HepG2 (cell line): ENCODE measurements at regions not wholly inside any gene's neighbourhood (a gene's known extent, or its start where the extent isn't known, plus 50 kb on each side); places are given as distances from the start of the nearest gene placed in this dataset.

ENCODE experiments used
- ATAC-seq: fragments of 200-7000 bp; cut with Tn5 transposase; 3 replicates; pipeline ENCODE4 v1.9.1; 2020; ENCODE audit warnings: mild to moderate bottlenecking, moderate library complexity
- BruUV-seq: library from RNA; stranded (reverse); fragments of 400-500 nt; replicated peaks from 2 replicates; lab custom pipeline; 2021; lab: Mats Ljungman, UMichigan
- CTCF ChIA-PET: fragments of 300-600 bp; formaldehyde crosslinking; extraction: SDS; loops from one replicate; lab custom pipeline; 2021; ENCODE audit warnings: low total read pairs, inconsistent platforms, low intra/inter-chr PET ratio; lab: Yijun Ruan, JAX
- POLR2A ChIA-PET: fragments of 350-600 bp; sonication (Branson Sonifier 250); formaldehyde crosslinking; loops from one replicate; lab custom pipeline; 2020; ENCODE audit warnings: antibody characterized with exemption, inconsistent platforms; lab: Yijun Ruan, JAX
- DNase-seq: peaks from one replicate; pipeline ENCODE4 v3.0.0-alpha.2; 2015; ENCODE audit warnings: low spot score
- FAIRE-seq: peaks from 3 replicates; lab custom pipeline; 2011; peaks lifted over from hg19 to GRCh38; lab: Jason Lieb, UNC
- H2AFZ ChIP-seq: one replicate; pipeline ENCODE4 v1.6.1; 2011; ENCODE audit warnings: low read length, inconsistent platforms
- H3K27ac ChIP-seq: fragments of 300-600 bp; 3 replicates; pipeline ENCODE4 v1.8.0; 2011; ENCODE audit warnings: mixed run types, mild to moderate bottlenecking, mixed read lengths, low read length, inconsistent platforms; ENCODE audit not compliant: insufficient read depth; ENCODE audit errors: extremely low read length
- H3K27me3 ChIP-seq, 2 experiments: fragments of 200-600 bp in 1 of 2; 2 replicates in 1 of 2; 3 replicates in 1 of 2; pipeline versions ENCODE4 v1.6.0 to v1.8.0; 2011; ENCODE audit warnings: low read length in 2 of 2, mild to moderate bottlenecking in 2 of 2, moderate library complexity in 2 of 2, inconsistent platforms in 1 of 2; ENCODE audit not compliant: insufficient read depth in 2 of 2, control insufficient read depth in 1 of 2
- H3K36me3 ChIP-seq, 2 experiments: fragments of 200-600 bp in 1 of 2; replicated peaks in 1 of 2; 2 replicates in 1 of 2; 3 replicates in 1 of 2; pipeline versions ENCODE4 v1.5.1 to v1.8.0; 2011; ENCODE audit warnings: low read length in 2 of 2, inconsistent platforms in 1 of 2; ENCODE audit not compliant: insufficient read depth in 2 of 2, control insufficient read depth in 1 of 2
- H3K4me1 ChIP-seq: 2 replicates; pipeline ENCODE4 v1.5.1; 2012; ENCODE audit warnings: low read length, inconsistent platforms; ENCODE audit not compliant: insufficient read depth
- H3K4me2 ChIP-seq: 2 replicates; pipeline ENCODE4 v1.6.0; 2011; ENCODE audit warnings: low read depth, low read length, inconsistent platforms
- H3K4me3 ChIP-seq, 3 experiments: fragments of 200-600 bp in 1 of 3; sonication (generic), shearing (Covaris generic) in 1 of 3; replicated peaks in 1 of 3; 2 replicates each; pipeline ENCODE4 v1.5.1; 2011 to 2016; ENCODE audit warnings: low read length in 3 of 3, inconsistent platforms in 2 of 3, low read depth in 2 of 3, mild to moderate bottlenecking in 2 of 3, control low read depth in 1 of 3, mixed read lengths in 1 of 3; ENCODE audit not compliant: insufficient read depth in 1 of 3
- H3K79me2 ChIP-seq: one replicate; pipeline ENCODE4 v1.6.1; 2011; ENCODE audit warnings: low read length, inconsistent platforms; ENCODE audit not compliant: insufficient read depth
- H3K9ac ChIP-seq: 2 replicates; pipeline ENCODE4 v1.6.0; 2011; ENCODE audit warnings: mild to moderate bottlenecking, low read depth, low read length, inconsistent platforms; ENCODE audit not compliant: insufficient read depth
- H3K9me3 ChIP-seq: 2 replicates; pipeline ENCODE4 v1.5.1; 2012; ENCODE audit warnings: mild to moderate bottlenecking, low read length
- H4K20me1 ChIP-seq: 2 replicates; pipeline ENCODE4 v1.6.0; 2011; ENCODE audit warnings: inconsistent platforms, mild to moderate bottlenecking, low read length, moderate library complexity; ENCODE audit not compliant: insufficient read depth
- CEBPB ChIP-seq: IDR thresholded peaks from 2 replicates; pipeline ENCODE4 v1.6.1; 2011; ENCODE audit warnings: low read depth, low read length, improper control_type of control experiment, borderline replicate concordance
- SRY ChIP-seq: sonication (generic); formaldehyde crosslinking; IDR thresholded peaks from 2 replicates; pipeline ENCODE4 v1.8.0; 2022; ENCODE audit warnings: mild to moderate bottlenecking, missing genetic modification reagents
- ZC3H13 ChIP-seq: sonication (generic); formaldehyde crosslinking; IDR thresholded peaks from 2 replicates; pipeline ENCODE4 v1.8.1; 2023; ENCODE audit warnings: mild to moderate bottlenecking, missing genetic modification reagents, moderate library complexity
- ZNF644 ChIP-seq: IDR thresholded peaks from 2 replicates; pipeline ENCODE4 v1.6.1; 2016; ENCODE audit warnings: low read depth
- WGBS: methylation state at CpG from one replicate; pipeline ENCODE4 v1.1.6; 2017; ENCODE audit warnings: low lambda C conversion rate; 5-methylcytosine and 5-hydroxymethylcytosine counted together
- in situ Hi-C: cut with HindIII; loops from 2 replicates; pipeline ENCODE4 v1.10.0; 2017; ENCODE audit warnings: low pct_unique_long_range_greater_than_20kb; ENCODE audit not compliant: extremely low pct_ligation_motif_present
- intact Hi-C: fragments of 100-400 bp; cut with micrococcal nuclease; formaldehyde crosslinking; loops from one replicate; pipeline ENCODE4 v1.10.0; 2022; ENCODE audit not compliant: unreplicated experiment
- TF ChIP-seq, protein P1 (sequence below): sonication (generic); formaldehyde crosslinking; IDR thresholded peaks from 2 replicates; pipeline ENCODE4 v1.5.0; 2020; ENCODE audit warnings: missing genetic modification reagents

DNA sequence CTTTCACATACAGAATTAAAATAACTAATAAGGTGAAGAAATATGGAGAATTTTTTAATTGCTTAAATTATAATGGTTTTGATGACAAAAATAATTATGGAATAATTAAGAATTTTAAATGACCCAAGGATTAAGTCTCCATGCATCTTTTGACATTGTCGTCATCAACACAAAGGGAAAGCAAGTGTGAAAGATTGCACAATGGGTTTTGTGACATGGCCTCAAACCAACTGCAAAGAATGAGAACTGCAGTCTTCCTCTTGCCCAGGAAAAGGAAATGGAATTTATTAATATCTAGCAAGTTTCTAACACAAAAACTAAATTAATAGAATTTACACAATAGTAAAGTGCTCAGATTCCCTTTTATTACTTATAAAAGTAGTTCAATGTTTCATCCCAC is 329.1 kb upstream of the PKDCC start:
- 19% methylated on average over 1 of the region's 1 CpG for WGBS
- in situ Hi-C loops = no loop called here
- CTCF ChIA-PET = no interaction called here

DNA sequence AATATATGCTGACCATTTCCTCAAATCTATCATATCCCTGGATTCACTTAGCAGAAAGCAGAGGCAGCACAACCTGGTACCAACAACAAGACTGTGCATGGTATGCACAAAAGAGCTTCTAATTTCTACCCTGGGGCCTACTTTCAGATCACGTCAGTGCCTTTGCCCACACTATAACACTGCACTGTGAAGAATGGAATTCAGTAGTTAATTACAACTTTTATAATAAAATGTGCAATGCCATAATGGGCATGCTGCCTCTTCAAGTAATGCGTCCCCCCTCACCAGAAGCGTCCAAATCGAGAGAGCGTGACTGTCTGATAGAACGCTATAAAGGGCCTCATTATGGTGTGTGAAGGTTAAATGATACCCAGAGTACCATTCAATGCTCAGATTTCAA is 328.1 kb upstream of the PKDCC start:
- no peaks in the 10 kb centered on the region for H3K36me3 ChIP-seq
- H3K9ac ChIP-seq = no peak overlapping the region
- TF ChIP-seq, protein P1, sequence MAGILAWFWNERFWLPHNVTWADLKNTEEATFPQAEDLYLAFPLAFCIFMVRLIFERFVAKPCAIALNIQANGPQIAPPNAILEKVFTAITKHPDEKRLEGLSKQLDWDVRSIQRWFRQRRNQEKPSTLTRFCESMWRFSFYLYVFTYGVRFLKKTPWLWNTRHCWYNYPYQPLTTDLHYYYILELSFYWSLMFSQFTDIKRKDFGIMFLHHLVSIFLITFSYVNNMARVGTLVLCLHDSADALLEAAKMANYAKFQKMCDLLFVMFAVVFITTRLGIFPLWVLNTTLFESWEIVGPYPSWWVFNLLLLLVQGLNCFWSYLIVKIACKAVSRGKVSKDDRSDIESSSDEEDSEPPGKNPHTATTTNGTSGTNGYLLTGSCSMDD (CRISPR knock-in tag) = no peak
- TF ChIP-seq SRY (CRISPR knock-in tag) (no peak), ZNF644 (no peak)
- TF ChIP-seq, all 625 proteins: peak for 0
- no peak for FAIRE-seq
- H3K27ac ChIP-seq = no peak overlapping the region
- in situ Hi-C loops (no loop called here), intact Hi-C loops (no loop called here)
- H3K4me2 ChIP-seq = no peak overlapping the region
- H2AFZ ChIP-seq = no peak overlapping the region
- H3K27me3 ChIP-seq = 0 out of 5 replicates have a peak, but pooled peaks cover 0 to 2% of the 10 kb centered on the region in 2 experiments
- DNase-seq = no peak
- H4K20me1 ChIP-seq = no peaks in the 10 kb centered on the region
- BruUV-seq = no TSS peak
- ChIA-PET CTCF (no interaction called here), POLR2A (no interaction called here)
- no peaks in the 10 kb centered on the region for H3K9me3 ChIP-seq
- H3K79me2 ChIP-seq = no peaks in the 10 kb centered on the region
- peaks cover 8% of the 10 kb centered on the region; the same call in 1 of the 2 replicates for H3K4me1 ChIP-seq
- H3K4me3 ChIP-seq = no peak overlapping the region
- 77% methylated on average over 6 of the region's 6 CpGs for WGBS
- no peak for ATAC-seq

More for the DNA sequence above, 329.1 kb upstream of the PKDCC start:
- ATAC-seq (no peak), FAIRE-seq (no peak), DNase-seq (no peak)
- Histone ChIP-seq H3K4me2 (no peak overlapping the region), H3K27me3 (0 out of 5 replicates have a peak, but pooled peaks cover 0 to 2% of the 10 kb centered on the region in 2 experiments), H3K4me3 (no peak overlapping the region), H2AFZ (no peak overlapping the region), H3K27ac (no peak overlapping the region), H3K9ac (no peak overlapping the region), H3K36me3 (no peaks in the 10 kb centered on the region), H3K9me3 (no peaks in the 10 kb centered on the region), H4K20me1 (no peaks in the 10 kb centered on the region), H3K4me1 (peaks cover 8% of the 10 kb centered on the region; the same call in 1 of the 2 replicates), H3K79me2 (no peaks in the 10 kb centered on the region)
- POLR2A ChIA-PET = no interaction called here
- no TSS peak for BruUV-seq
- TF ChIP-seq ZC3H13 (no peak), CEBPB (peak; percentile 61)
- intact Hi-C loops = no loop called here
